Ascending aorta (tissue), 2 donors: ENCODE measurements at regions not wholly inside any gene's neighbourhood (a gene's known extent, or its start where the extent isn't known, plus 50 kb on each side); places are given as distances from the start of the nearest gene placed in this dataset.

Source experiments
- DNase-seq, 2 donors: peaks; one replicate each; pipeline ENCODE4 v3.0.0-alpha.2; 2019; ENCODE audit warnings: low spot score in 2 of 2
- H3K27ac ChIP-seq, 2 donors: fragments of 200-600 bp; sonication (generic); one replicate each; pipeline ENCODE4 v1.5.1; 2016 to 2017; ENCODE audit warnings: mild to moderate bottlenecking in 1 of 2
- H3K27me3 ChIP-seq: fragments of 200-600 bp; sonication (generic); one replicate; pipeline ENCODE4 v1.5.1; 2017
- H3K36me3 ChIP-seq, 2 donors: fragments of 200-600 bp; sonication (generic); one replicate each; pipeline ENCODE4 v1.5.1; 2016
- H3K4me1 ChIP-seq, 2 donors: fragments of 200-600 bp; sonication (generic); one replicate each; pipeline ENCODE4 v1.5.1; 2016 to 2017; ENCODE audit warnings: mild to moderate bottlenecking in 1 of 2
- H3K4me3 ChIP-seq, 2 donors: fragments of 200-600 bp; sonication (generic); one replicate each; pipeline ENCODE4 v1.5.1; 2016 to 2017; ENCODE audit warnings: mild to moderate bottlenecking in 1 of 2
- H3K9me3 ChIP-seq, 2 donors: fragments of 200-600 bp; sonication (generic); one replicate each; pipeline ENCODE4 v1.5.1; 2016
- CTCF ChIP-seq, 3 experiments: fragments of 200-600 bp in 2 of 3; fragments of 450-650 bp in 1 of 3; sonication (generic) in 2 of 3; IDR thresholded peaks; one replicate each; pipeline ENCODE4 v1.5.1; 2016 to 2019; ENCODE audit warnings: antibody characterized with exemption in 3 of 3, mild to moderate bottlenecking in 1 of 3, moderate library complexity in 1 of 3
- intact Hi-C: fragments of 100-400 bp; cut with DNase I; formaldehyde crosslinking; loops from one replicate; pipeline ENCODE4 v1.15.1; 2023

- H3K27me3 ChIP-seq, result no peaks in the 10 kb centered on the region
- H3K9me3 ChIP-seq, result no peaks in the 10 kb centered on the region
- DNase-seq, result no peak
- no peak overlapping the region for H3K27ac ChIP-seq
- intact Hi-C loops, result no loop called here
- TF ChIP-seq CTCF (IDR thresholded peaks at IDR 0.05), result no peak
- H3K4me1 ChIP-seq, result no peaks in the 10 kb centered on the region
- H3K4me3 ChIP-seq, result no peak overlapping the region
- H3K36me3 ChIP-seq, result no peaks in the 10 kb centered on the region
Measured at GRCh38 chr9:90726215-90726614, 75.4 kb upstream of the SYK start.

GRCh38 chr9:90724880-90725279, 76.7 kb upstream of the SYK start:
- Histone ChIP-seq H3K4me1 (no peaks in the 10 kb centered on the region), H3K27me3 (no peaks in the 10 kb centered on the region), H3K4me3 (no peak overlapping the region), H3K27ac (no peak overlapping the region), H3K9me3 (no peaks in the 10 kb centered on the region), H3K36me3 (no peaks in the 10 kb centered on the region)
- no peak for TF ChIP-seq CTCF (IDR thresholded peaks at IDR 0.05)
- DNase-seq, result no peak
- intact Hi-C loops, result no loop called here

DNA sequence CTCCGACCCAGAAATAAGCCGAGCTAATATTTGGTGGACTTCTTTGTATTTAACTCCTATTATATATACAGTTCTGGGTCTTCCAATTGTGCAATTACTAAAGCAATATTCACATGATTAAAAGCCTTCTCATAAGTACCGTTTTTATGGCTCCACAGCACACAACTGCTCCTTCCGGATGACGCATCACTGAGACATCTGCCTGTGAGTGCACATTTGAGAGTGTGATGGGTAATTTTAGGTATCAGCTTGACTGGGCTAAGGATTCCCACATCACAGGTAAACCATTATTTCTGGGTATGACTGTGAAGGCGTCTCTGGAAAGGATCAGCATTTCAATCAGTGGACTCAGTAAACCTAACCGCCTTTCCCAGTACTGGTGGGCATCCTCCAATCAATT, 77.5 kb upstream of the SYK start:
- intact Hi-C loops, result no loop called here
- Histone ChIP-seq H3K4me1 (no peaks in the 10 kb centered on the region), H3K27ac (no peak overlapping the region), H3K9me3 (no peaks in the 10 kb centered on the region), H3K4me3 (no peak overlapping the region), H3K36me3 (no peaks in the 10 kb centered on the region), H3K27me3 (no peaks in the 10 kb centered on the region)
- DNase-seq, result no peak
- TF ChIP-seq CTCF (IDR thresholded peaks at IDR 0.05), result no peak

DNA sequence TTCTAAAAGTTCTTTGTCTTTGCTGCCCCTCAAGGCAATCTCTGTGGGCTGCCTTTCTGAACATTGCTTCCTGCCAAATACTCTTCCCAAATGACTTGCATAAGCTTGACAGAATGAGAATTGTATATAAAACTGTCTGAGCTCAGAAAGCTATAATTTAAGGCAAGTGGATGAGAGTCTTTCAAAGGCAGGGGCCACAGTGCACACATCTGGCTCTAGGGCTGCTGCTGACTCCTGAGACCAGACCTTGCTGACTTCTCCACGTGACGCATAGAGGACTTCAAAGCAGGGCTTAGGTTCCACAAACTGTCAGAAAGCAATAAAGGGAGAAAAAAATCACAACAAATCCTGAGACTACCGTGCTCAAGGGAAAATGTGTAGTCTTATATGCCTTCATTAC, 79.4 kb upstream of the DIRAS2 start:
- H3K9me3 ChIP-seq, result no peaks in the 10 kb centered on the region
- no peaks in the 10 kb centered on the region for H3K4me1 ChIP-seq
- no peak for TF ChIP-seq CTCF (IDR thresholded peaks at IDR 0.05)
- no peak overlapping the region for H3K27ac ChIP-seq
- H3K4me3 ChIP-seq, result no peak overlapping the region
- intact Hi-C loops, result no loop called here
- no peak for DNase-seq
- H3K36me3 ChIP-seq, result no peaks in the 10 kb centered on the region
- H3K27me3 ChIP-seq, result no peaks in the 10 kb centered on the region

DNA sequence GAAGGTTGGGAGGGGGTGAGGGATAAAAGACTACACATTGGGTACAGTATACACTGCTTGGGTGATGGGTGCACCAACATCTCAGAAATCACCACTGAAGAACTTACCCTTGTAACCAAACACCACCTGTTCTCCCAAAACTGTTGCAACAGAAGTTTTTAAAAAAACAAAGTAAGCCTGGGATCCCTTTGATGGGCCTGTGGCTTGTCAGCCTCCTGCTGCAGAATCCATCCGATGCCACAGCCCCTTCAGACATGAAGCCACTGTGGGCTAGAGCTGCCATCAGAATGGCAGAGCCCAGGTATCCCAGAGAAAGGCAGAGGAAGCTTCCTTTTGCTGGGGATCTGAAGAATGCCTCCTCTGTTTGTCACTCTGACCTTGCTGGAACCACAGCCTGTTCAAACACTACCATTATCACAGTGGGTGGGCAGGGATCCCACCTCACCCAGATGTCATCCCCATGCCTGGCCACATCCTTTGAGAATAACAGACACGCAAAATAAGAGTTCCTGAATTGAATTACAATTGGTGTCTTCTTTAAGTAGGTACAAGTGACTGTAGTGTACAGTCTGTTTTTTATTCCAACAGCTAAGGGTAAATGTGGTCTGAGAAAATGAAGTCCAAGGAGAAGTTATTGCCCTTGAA, 78.1 kb upstream of the DIRAS2 start:
- intact Hi-C loops, result no loop called here
- no peaks in the 10 kb centered on the region for H3K27me3 ChIP-seq
- TF ChIP-seq CTCF (IDR thresholded peaks at IDR 0.05), result no peak

GRCh38 chr9:90706230-90706629, 63.6 kb upstream of the DIRAS2 start:
- intact Hi-C loops, result no loop called here

More for the DNA sequence above, 78.1 kb upstream of the DIRAS2 start:
- no peak for DNase-seq
- Histone ChIP-seq H3K4me3 (no peak overlapping the region), H3K9me3 (no peaks in the 10 kb centered on the region), H3K4me1 (no peaks in the 10 kb centered on the region), H3K27ac (no peak overlapping the region), H3K36me3 (no peaks in the 10 kb centered on the region)

More at GRCh38 chr9:90706230-90706629, 63.6 kb upstream of the DIRAS2 start:
- no peak overlapping the region for H3K27ac ChIP-seq
- H3K4me1 ChIP-seq, result no peaks in the 10 kb centered on the region
- no peaks in the 10 kb centered on the region for H3K9me3 ChIP-seq
- no peak for DNase-seq
- H3K27me3 ChIP-seq, result no peaks in the 10 kb centered on the region
- no peak overlapping the region for H3K4me3 ChIP-seq
- no peak for TF ChIP-seq CTCF (IDR thresholded peaks at IDR 0.05)
- H3K36me3 ChIP-seq, result no peaks in the 10 kb centered on the region
